HCT116 (cell line): ENCODE measurements at regions not wholly inside any gene's neighbourhood (a gene's known extent, or its start where the extent isn't known, plus 50 kb on each side); places are given as distances from the start of the nearest gene placed in this dataset.

Experiments used
- ATAC-seq: fragments of 200-7000 bp; cut with Tn5 transposase; 2 replicates; pipeline ENCODE4 v1.9.1; 2020; ENCODE audit warnings: mild to moderate bottlenecking, moderate library complexity
- BruUV-seq: library from RNA; stranded (reverse); fragments of 400-500 nt; replicated peaks from 2 replicates; lab custom pipeline; 2021; lab: Mats Ljungman, UMichigan
- CTCF ChIA-PET: fragments of 300-600 bp; sonication (Branson Sonifier 250); formaldehyde crosslinking; loops from one replicate; lab custom pipeline; 2021; ENCODE audit warnings: antibody characterized with exemption; lab: Charles Lee
- POLR2A ChIA-PET: fragments of 300-600, 350-600 bp; sonication (Branson Sonifier 250); formaldehyde crosslinking; loops from one replicate; lab custom pipeline; 2021; ENCODE audit warnings: antibody characterized with exemption; lab: Charles Lee
- RAD21 ChIA-PET, 2 experiments: fragments of 300-600 bp; sonication (Branson Sonifier 250); formaldehyde crosslinking; loops; one replicate each; lab custom pipeline; 2023; ENCODE audit warnings: low total read pairs in 2 of 2; ENCODE audit not compliant: uncharacterized antibody in 2 of 2, unreplicated experiment in 2 of 2, low non-redundant PET in 1 of 2; lab: Charles Lee
- DNase-seq: peaks from one replicate; pipeline ENCODE4 v3.0.0-alpha.2; 2010; ENCODE audit warnings: low read depth, low spot score
- H2AFZ ChIP-seq: fragments of 200-600 bp; shearing (Covaris generic), sonication (generic); 2 replicates; pipeline ENCODE4 v1.6.1; 2017; ENCODE audit warnings: low read depth, mixed run types, mixed read lengths, antibody characterized with exemption, low read length; ENCODE audit not compliant: poor library complexity, severe bottlenecking
- H3K27ac ChIP-seq: 2 replicates; pipeline ENCODE4 v1.5.1; 2012; ENCODE audit warnings: low read depth, low read length
- H3K27me3 ChIP-seq: fragments of 200-600 bp; sonication (generic); 2 replicates; pipeline ENCODE4 v1.6.1; 2016; ENCODE audit warnings: mixed run types, low read length, mixed read lengths; ENCODE audit not compliant: insufficient read depth
- H3K36me3 ChIP-seq, 2 experiments: fragments of 200-500 bp in 1 of 2; fragments of 200-600 bp in 1 of 2; sonication (Bioruptor generic) in 1 of 2; sonication (generic) in 1 of 2; 2 replicates each; pipeline versions ENCODE4 v1.5.1 to v1.6.1; 2014 to 2016; ENCODE audit warnings: low read length in 2 of 2, inconsistent platforms in 1 of 2, mixed read lengths in 1 of 2, mixed run types in 1 of 2; ENCODE audit not compliant: insufficient read depth in 2 of 2, control insufficient read depth in 1 of 2
- H3K4me1 ChIP-seq, 2 experiments: fragments of 200-600 bp in 1 of 2; sonication (generic) in 1 of 2; 2 replicates each; pipeline versions ENCODE4 v1.5.1 to v1.6.1; 2012 to 2017; ENCODE audit warnings: low read length in 2 of 2, inconsistent platforms in 1 of 2, mild to moderate bottlenecking in 1 of 2, mixed read lengths in 1 of 2, mixed run types in 1 of 2, moderate library complexity in 1 of 2; ENCODE audit not compliant: insufficient read depth in 2 of 2, control insufficient read depth in 1 of 2
- H3K4me2 ChIP-seq: fragments of 200-600 bp; sonication (generic); 2 replicates; pipeline ENCODE4 v1.6.1; 2017; ENCODE audit warnings: mixed run types, low read length, mixed read lengths
- H3K4me3 ChIP-seq, 2 experiments: fragments of 200-600 bp in 1 of 2; sonication (generic) in 1 of 2; replicated peaks in 1 of 2; 2 replicates each; pipeline ENCODE4 v1.5.1; 2011 to 2016; ENCODE audit warnings: low read length in 2 of 2, control low read depth in 1 of 2, low read depth in 1 of 2, mild to moderate bottlenecking in 1 of 2, mixed read lengths in 1 of 2, mixed run types in 1 of 2
- H3K79me2 ChIP-seq: fragments of 200-600 bp; sonication (generic); 2 replicates; pipeline ENCODE4 v1.6.1; 2017; ENCODE audit warnings: mild to moderate bottlenecking, mixed run types, low read length, moderate library complexity, mixed read lengths; ENCODE audit not compliant: insufficient read depth
- H3K9ac ChIP-seq: fragments of 200-600 bp; sonication (generic); 2 replicates; pipeline ENCODE4 v1.6.1; 2016; ENCODE audit warnings: low read length, mixed read lengths
- H3K9me2 ChIP-seq: fragments of 200-600 bp; sonication (generic), shearing (Covaris generic); 2 replicates; pipeline ENCODE4 v1.6.1; 2017; ENCODE audit warnings: mixed run types, mild to moderate bottlenecking, moderate library complexity; ENCODE audit not compliant: insufficient read depth
- H3K9me3 ChIP-seq, 2 experiments: fragments of 200-500 bp in 1 of 2; fragments of 200-600 bp in 1 of 2; sonication (Bioruptor generic) in 1 of 2; sonication (generic) in 1 of 2; 2 replicates each; pipeline ENCODE4 v1.6.1; 2014 to 2017; ENCODE audit warnings: low read length in 2 of 2, mixed read lengths in 2 of 2, inconsistent platforms in 1 of 2, low read depth in 1 of 2, mild to moderate bottlenecking in 1 of 2, mixed run types in 1 of 2, moderate library complexity in 1 of 2; ENCODE audit not compliant: control insufficient read depth in 1 of 2, insufficient read depth in 1 of 2
- H4K20me1 ChIP-seq: fragments of 200-600 bp; sonication (generic), shearing (Covaris generic); 2 replicates; pipeline ENCODE4 v1.6.1; 2017; ENCODE audit warnings: mixed run types, mild to moderate bottlenecking, moderate library complexity; ENCODE audit not compliant: insufficient read depth
- CBX3 ChIP-seq: IDR thresholded peaks from 2 replicates; pipeline ENCODE4 v1.6.1; 2012; ENCODE audit warnings: low read depth
- CEBPB ChIP-seq: IDR thresholded peaks from 2 replicates; pipeline ENCODE4 v1.6.1; 2012; ENCODE audit warnings: low read depth
- EZH2 ChIP-seq: fragments of 200-600 bp; sonication (generic); IDR thresholded peaks from 2 replicates; pipeline ENCODE4 v1.6.1; 2017; ENCODE audit warnings: antibody characterized with exemption, mixed run types
- EZH2phosphoT487 ChIP-seq: fragments of 200-600 bp; IDR thresholded peaks from 2 replicates; pipeline ENCODE4 v1.6.1; 2018; ENCODE audit warnings: antibody characterized with exemption, borderline replicate concordance
- JUND ChIP-seq: IDR thresholded peaks from 2 replicates; pipeline ENCODE4 v1.6.1; 2012
- POLR2A ChIP-seq: IDR thresholded peaks from 2 replicates; pipeline ENCODE4 v1.7.0; 2011; ENCODE audit warnings: borderline replicate concordance; ENCODE audit not compliant: insufficient read depth, insufficient read length; ENCODE audit errors: extremely low read depth
- RAD21 ChIP-seq: IDR thresholded peaks from 2 replicates; pipeline ENCODE4 v1.6.1; 2012; ENCODE audit warnings: low read depth, mild to moderate bottlenecking
- SP1 ChIP-seq: IDR thresholded peaks from 2 replicates; pipeline ENCODE4 v1.6.1; 2012; ENCODE audit warnings: low read depth
- YY1 ChIP-seq: IDR thresholded peaks from 2 replicates; pipeline ENCODE4 v1.6.1; 2011; ENCODE audit warnings: low read length, low read depth, moderate library complexity, mild to moderate bottlenecking; ENCODE audit not compliant: insufficient replicate concordance; ENCODE audit errors: extremely low read depth
- ZFX ChIP-seq: fragments of 450-650 bp; IDR thresholded peaks from 2 replicates; pipeline ENCODE4 v1.6.1; 2017
- ZNF274 ChIP-seq: fragments of 200-500 bp; sonication (Bioruptor generic); IDR thresholded peaks from 2 replicates; pipeline ENCODE4 v1.6.1; 2014; ENCODE audit warnings: mild to moderate bottlenecking, low read depth, low read length, inconsistent platforms
- intact Hi-C: fragments of 100-400 bp; cut with micrococcal nuclease; formaldehyde crosslinking; loops from 2 replicates; pipeline ENCODE4 v1.10.0; 2022
- TF ChIP-seq, protein P1 (sequence below): IDR thresholded peaks from 2 replicates; pipeline ENCODE4 v1.6.1; 2011; ENCODE audit warnings: mild to moderate bottlenecking, low read length, moderate library complexity; ENCODE audit not compliant: insufficient replicate concordance; ENCODE audit errors: extremely low read depth
- TF ChIP-seq, protein P2 (sequence below), 3 experiments: fragments of 200-600 bp in 1 of 3; sonication (generic) in 1 of 3; IDR thresholded peaks in 2 of 3; conservative IDR thresholded peaks in 1 of 3; 2 replicates each; pipeline ENCODE4 v1.5.1; 2012 to 2017; ENCODE audit warnings: low read depth in 2 of 3, low read length in 2 of 3, antibody characterized with exemption in 1 of 3, borderline replicate concordance in 1 of 3, control low read depth in 1 of 3, mild to moderate bottlenecking in 1 of 3, mixed read lengths in 1 of 3, mixed run types in 1 of 3, moderate library complexity in 1 of 3; ENCODE audit not compliant: insufficient read depth in 1 of 3
- TF ChIP-seq, protein P3 (sequence below): IDR thresholded peaks from 2 replicates; pipeline ENCODE4 v1.6.1; 2012
- TF ChIP-seq, protein P4 (sequence below): IDR thresholded peaks from 2 replicates; pipeline ENCODE4 v1.6.1; 2012

DNA sequence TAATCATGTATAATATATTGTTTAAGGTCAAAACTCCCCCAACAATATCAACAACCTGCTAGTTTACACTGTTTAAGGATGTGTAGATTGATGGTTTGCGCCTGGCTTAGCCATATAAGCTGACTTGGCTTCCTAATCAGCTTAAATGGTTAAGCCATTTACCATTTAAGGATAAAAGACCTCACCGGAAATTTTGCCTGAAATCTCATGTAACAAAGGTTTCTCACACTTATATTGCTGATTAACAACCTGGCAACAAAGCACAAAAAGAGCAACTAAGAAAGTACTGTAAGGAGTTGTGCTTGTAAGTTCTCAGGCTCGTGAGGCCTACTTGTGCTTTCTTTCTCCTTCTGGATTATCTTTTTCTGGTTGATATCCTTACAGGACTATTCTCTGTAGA lies 485.2 kb downstream of the GABRG1 start:
- Histone ChIP-seq H3K36me3 (no peaks in the 10 kb centered on the region), H4K20me1 (no peaks in the 10 kb centered on the region), H3K27me3 (no peaks in the 10 kb centered on the region), H3K79me2 (no peaks in the 10 kb centered on the region), H2AFZ (no peak overlapping the region), H3K4me3 (no peak overlapping the region), H3K4me1 (no peaks in the 10 kb centered on the region), H3K9me3 (peaks cover 8 to 14% of the 10 kb centered on the region in 2 experiments; a peak in 3 of 4 replicates), H3K9me2 (no peaks in the 10 kb centered on the region), H3K9ac (no peak overlapping the region), H3K4me2 (no peak overlapping the region), H3K27ac (no peak overlapping the region)
- CTCF ChIA-PET, result no interaction called here
- no TSS peak for BruUV-seq
- intact Hi-C loops, result no loop called here
- DNase-seq, result no peak
- ATAC-seq, result no peak
- RAD21 ChIA-PET, result no interaction called here
- POLR2A ChIA-PET, result no interaction called here
- TF ChIP-seq ZFX, result no peak
- TF ChIP-seq, protein P1, sequence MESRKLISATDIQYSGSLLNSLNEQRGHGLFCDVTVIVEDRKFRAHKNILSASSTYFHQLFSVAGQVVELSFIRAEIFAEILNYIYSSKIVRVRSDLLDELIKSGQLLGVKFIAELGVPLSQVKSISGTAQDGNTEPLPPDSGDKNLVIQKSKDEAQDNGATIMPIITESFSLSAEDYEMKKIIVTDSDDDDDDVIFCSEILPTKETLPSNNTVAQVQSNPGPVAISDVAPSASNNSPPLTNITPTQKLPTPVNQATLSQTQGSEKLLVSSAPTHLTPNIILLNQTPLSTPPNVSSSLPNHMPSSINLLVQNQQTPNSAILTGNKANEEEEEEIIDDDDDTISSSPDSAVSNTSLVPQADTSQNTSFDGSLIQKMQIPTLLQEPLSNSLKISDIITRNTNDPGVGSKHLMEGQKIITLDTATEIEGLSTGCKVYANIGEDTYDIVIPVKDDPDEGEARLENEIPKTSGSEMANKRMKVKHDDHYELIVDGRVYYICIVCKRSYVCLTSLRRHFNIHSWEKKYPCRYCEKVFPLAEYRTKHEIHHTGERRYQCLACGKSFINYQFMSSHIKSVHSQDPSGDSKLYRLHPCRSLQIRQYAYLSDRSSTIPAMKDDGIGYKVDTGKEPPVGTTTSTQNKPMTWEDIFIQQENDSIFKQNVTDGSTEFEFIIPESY, result no peak

DNA sequence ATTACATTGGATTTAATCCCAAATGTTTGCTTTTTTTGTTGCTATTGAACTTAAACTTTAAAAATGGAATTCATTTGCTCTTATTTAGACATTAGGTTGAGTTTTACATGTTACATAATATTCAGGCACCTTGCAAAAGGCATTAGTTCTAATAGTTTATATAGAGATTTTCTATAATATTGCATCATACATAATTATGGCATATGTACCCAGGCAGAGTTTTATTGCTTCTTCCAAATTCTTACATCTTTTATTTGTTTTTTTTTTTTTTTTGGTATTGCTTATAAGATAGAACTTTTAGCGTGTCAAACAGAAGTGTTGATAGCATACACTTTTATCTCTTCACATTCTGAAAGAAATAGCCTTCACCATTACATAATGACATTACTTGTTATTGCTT lies 487.7 kb downstream of the GABRG1 start:
- BruUV-seq, result no TSS peak
- Histone ChIP-seq H3K9me2 (no peaks in the 10 kb centered on the region), H3K9ac (no peak overlapping the region), H3K9me3 (peaks cover 9% of the 10 kb centered on the region in 2 experiments; a peak in 3 of 4 replicates), H3K4me3 (no peak overlapping the region), H3K27me3 (no peaks in the 10 kb centered on the region), H3K27ac (no peak overlapping the region), H3K4me2 (no peak overlapping the region), H3K4me1 (no peaks in the 10 kb centered on the region), H2AFZ (no peak overlapping the region), H3K36me3 (no peaks in the 10 kb centered on the region), H3K79me2 (no peaks in the 10 kb centered on the region), H4K20me1 (no peaks in the 10 kb centered on the region)
- RAD21 ChIA-PET, result no interaction called here
- CTCF ChIA-PET, result no interaction called here
- no peak for ATAC-seq
- POLR2A ChIA-PET, result no interaction called here
- no peak for DNase-seq
- intact Hi-C loops, result no loop called here
- TF ChIP-seq EZH2phosphoT487 (no peak), RAD21 (no peak), POLR2A (no peak), ZFX (no peak), CBX3 (no peak), SP1 (no peak), CEBPB (no peak), YY1 (no peak), ZNF274 (no peak), EZH2 (no peak), JUND (no peak)
- TF ChIP-seq, protein P2, sequence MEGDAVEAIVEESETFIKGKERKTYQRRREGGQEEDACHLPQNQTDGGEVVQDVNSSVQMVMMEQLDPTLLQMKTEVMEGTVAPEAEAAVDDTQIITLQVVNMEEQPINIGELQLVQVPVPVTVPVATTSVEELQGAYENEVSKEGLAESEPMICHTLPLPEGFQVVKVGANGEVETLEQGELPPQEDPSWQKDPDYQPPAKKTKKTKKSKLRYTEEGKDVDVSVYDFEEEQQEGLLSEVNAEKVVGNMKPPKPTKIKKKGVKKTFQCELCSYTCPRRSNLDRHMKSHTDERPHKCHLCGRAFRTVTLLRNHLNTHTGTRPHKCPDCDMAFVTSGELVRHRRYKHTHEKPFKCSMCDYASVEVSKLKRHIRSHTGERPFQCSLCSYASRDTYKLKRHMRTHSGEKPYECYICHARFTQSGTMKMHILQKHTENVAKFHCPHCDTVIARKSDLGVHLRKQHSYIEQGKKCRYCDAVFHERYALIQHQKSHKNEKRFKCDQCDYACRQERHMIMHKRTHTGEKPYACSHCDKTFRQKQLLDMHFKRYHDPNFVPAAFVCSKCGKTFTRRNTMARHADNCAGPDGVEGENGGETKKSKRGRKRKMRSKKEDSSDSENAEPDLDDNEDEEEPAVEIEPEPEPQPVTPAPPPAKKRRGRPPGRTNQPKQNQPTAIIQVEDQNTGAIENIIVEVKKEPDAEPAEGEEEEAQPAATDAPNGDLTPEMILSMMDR (IDR thresholded peaks at IDR 0.05 in 2 of 3, conservative IDR thresholded peaks at IDR 0.05 in 1 of 3; ENCODE audit: borderline replicate concordance in 1 of 3, insufficient read depth in 1 of 3, low read depth in 2 of 3, low read length in 2 of 3), result no peak
- TF ChIP-seq, protein P1, result no peak
- TF ChIP-seq, protein P3, sequence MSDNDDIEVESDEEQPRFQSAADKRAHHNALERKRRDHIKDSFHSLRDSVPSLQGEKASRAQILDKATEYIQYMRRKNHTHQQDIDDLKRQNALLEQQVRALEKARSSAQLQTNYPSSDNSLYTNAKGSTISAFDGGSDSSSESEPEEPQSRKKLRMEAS, result no peak
- TF ChIP-seq, protein P4, sequence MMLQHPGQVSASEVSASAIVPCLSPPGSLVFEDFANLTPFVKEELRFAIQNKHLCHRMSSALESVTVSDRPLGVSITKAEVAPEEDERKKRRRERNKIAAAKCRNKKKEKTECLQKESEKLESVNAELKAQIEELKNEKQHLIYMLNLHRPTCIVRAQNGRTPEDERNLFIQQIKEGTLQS, result no peak
